ENCODE measurements at regions not wholly inside any gene's neighbourhood (a gene's known extent, or its start where the extent isn't known, plus 50 kb on each side); places are given as distances from the start of the nearest gene placed in this dataset.

DNA sequence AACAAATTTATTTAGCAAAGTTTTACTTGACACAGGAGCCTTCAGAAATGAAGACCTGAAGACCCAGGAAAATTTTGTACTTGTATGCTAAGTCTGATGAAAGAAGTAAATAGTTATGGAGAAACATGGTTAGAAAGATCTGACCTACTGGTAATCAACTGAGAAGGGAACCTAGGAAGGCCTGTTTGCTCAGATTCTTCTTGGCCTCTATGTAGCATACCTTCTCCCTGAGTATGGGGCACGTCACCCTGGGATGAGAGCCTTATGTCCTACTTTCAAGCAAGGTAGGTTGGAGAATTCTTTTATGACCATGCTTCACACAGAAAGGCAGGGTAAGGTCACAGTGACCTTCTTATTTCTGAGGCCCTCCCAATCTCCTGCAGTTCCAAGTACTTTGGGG, 178.6 kb upstream of the CREB1 start:
- Histone ChIP-seq H3K4me1 (ENCODE audit: control insufficient read depth in 1 of 2, insufficient read depth in 2 of 2, low read length in 2 of 2) (no peaks in the 10 kb centered on the region), H3K4me3 (replicated peaks in 1 of 3; ENCODE audit: low read depth in 2 of 3, low read length in 3 of 3) (no peak overlapping the region), H3K4me2 (replicated peaks; ENCODE audit: extremely low read depth, low read length, poor library complexity, severe bottlenecking) (no peak overlapping the region), H4K20me1 (ENCODE audit: insufficient read depth, low read length) (no peaks in the 10 kb centered on the region), H3K9me3 (replicated peaks in 1 of 2; ENCODE audit: control insufficient read depth in 1 of 2, insufficient read depth in 1 of 2, low read length in 2 of 2) (no peaks in the 10 kb centered on the region), H2AFZ (ENCODE audit: insufficient read depth, low read depth, low read length, poor library complexity, severe bottlenecking) (no peak overlapping the region), H3K27me3 (ENCODE audit: control insufficient read depth in 2 of 2, insufficient read depth in 2 of 2, low read length in 2 of 2) (no peaks in the 10 kb centered on the region), H3K9ac (ENCODE audit: insufficient read depth, low read length, poor library complexity, severe bottlenecking) (no peak overlapping the region), H3K27ac (ENCODE audit: low read depth in 1 of 2, low read length in 2 of 2) (no peak overlapping the region), H3K36me3 (replicated peaks in 1 of 2; ENCODE audit: control insufficient read depth in 1 of 2, insufficient read depth in 2 of 2, low read length in 2 of 2) (no peaks in the 10 kb centered on the region), H3K79me2 (ENCODE audit: insufficient read depth, low read length) (no peaks in the 10 kb centered on the region)
- Mint-ChIP-seq H3K27me3 (ENCODE audit: low read depth in 3 of 3) (peaks cover 0 to 4% (median 2%) of the 10 kb centered on the region in 3 donors), H3K27ac (no peak overlapping the region), H3K4me3 (no peak overlapping the region), H3K36me3 (no peaks in the 10 kb centered on the region), H3K9me3 (peaks cover 4 to 25% (median 9%) of the 10 kb centered on the region in 7 donors), H3K4me1 (peaks cover 5% of the 10 kb centered on the region)
- no peak for DNase-seq
- no CpG with 5 or more reads among the region's 1 CpG for WGBS (ENCODE audit: insufficient coverage)
- TF ChIP-seq, protein P1, sequence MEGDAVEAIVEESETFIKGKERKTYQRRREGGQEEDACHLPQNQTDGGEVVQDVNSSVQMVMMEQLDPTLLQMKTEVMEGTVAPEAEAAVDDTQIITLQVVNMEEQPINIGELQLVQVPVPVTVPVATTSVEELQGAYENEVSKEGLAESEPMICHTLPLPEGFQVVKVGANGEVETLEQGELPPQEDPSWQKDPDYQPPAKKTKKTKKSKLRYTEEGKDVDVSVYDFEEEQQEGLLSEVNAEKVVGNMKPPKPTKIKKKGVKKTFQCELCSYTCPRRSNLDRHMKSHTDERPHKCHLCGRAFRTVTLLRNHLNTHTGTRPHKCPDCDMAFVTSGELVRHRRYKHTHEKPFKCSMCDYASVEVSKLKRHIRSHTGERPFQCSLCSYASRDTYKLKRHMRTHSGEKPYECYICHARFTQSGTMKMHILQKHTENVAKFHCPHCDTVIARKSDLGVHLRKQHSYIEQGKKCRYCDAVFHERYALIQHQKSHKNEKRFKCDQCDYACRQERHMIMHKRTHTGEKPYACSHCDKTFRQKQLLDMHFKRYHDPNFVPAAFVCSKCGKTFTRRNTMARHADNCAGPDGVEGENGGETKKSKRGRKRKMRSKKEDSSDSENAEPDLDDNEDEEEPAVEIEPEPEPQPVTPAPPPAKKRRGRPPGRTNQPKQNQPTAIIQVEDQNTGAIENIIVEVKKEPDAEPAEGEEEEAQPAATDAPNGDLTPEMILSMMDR (IDR thresholded peaks at IDR 0.05): no peak
- intact Hi-C loops (cut with micrococcal nuclease): no loop called here

DNA sequence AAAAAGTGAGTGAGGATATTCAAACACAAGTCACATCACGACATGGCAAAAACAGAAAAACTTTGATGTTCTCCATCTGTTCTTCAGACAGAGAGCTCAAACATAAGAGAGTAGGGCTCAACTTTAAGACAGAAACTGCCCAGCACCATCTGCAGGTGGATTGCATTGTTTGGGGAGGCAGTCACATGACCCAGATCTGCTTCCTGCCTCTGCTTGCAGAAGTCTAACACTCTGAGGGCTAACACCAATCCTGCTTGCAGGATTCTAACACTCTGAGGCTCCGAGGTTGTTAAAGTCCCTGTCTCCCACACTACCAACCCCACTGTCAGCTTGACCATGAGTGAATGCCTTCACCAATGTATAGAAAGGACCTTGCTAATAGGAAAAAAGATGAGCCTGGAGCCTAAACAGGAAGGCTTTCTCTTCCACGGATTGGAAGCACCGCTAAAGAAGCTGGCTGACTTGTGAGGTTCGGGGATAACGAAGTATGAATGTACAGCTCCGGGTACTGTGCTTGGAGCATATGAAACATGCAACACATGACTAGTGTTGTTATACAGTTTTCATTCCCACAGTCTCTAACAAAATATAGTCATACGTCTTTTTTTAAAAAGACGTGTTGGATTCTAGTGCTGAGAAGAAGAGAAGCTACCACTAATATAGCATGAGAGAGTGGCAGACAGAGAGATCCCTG, 176.6 kb upstream of the CREB1 start:
- peak overlapping the region in 1 of 7 donors; percentile 40 for H3K27ac Mint-ChIP-seq
- Histone ChIP-seq H3K27me3 (ENCODE audit: control insufficient read depth in 2 of 2, insufficient read depth in 2 of 2, low read length in 2 of 2) (no peaks in the 10 kb centered on the region), H3K9me3 (replicated peaks in 1 of 2; ENCODE audit: control insufficient read depth in 1 of 2, insufficient read depth in 1 of 2, low read length in 2 of 2) (no peaks in the 10 kb centered on the region), H3K27ac (ENCODE audit: low read depth in 1 of 2, low read length in 2 of 2) (no peak overlapping the region), H3K4me3 (replicated peaks in 1 of 3; ENCODE audit: low read depth in 2 of 3, low read length in 3 of 3) (no peak overlapping the region), H3K36me3 (replicated peaks in 1 of 2; ENCODE audit: control insufficient read depth in 1 of 2, insufficient read depth in 2 of 2, low read length in 2 of 2) (no peaks in the 10 kb centered on the region), H2AFZ (ENCODE audit: insufficient read depth, low read depth, low read length, poor library complexity, severe bottlenecking) (peak overlapping the region; percentile 43), H4K20me1 (ENCODE audit: insufficient read depth, low read length) (no peaks in the 10 kb centered on the region), H3K4me1 (ENCODE audit: control insufficient read depth in 1 of 2, insufficient read depth in 2 of 2, low read length in 2 of 2) (no peaks in the 10 kb centered on the region), H3K79me2 (ENCODE audit: insufficient read depth, low read length) (no peaks in the 10 kb centered on the region), H3K9ac (ENCODE audit: insufficient read depth, low read length, poor library complexity, severe bottlenecking) (no peak overlapping the region), H3K4me2 (replicated peaks; ENCODE audit: extremely low read depth, low read length, poor library complexity, severe bottlenecking) (no peak overlapping the region)
- no peak overlapping the region for H3K4me3 Mint-ChIP-seq
- peak; percentile 11 to 30 (median 20) for DNase-seq
- H3K4me1 Mint-ChIP-seq: peaks cover 5% of the 10 kb centered on the region
- intact Hi-C loops (cut with micrococcal nuclease): no loop called here
- no peaks in the 10 kb centered on the region for H3K36me3 Mint-ChIP-seq
- H3K27me3 Mint-ChIP-seq (ENCODE audit: low read depth in 3 of 3): peaks cover 0 to 4% (median 2%) of the 10 kb centered on the region in 3 donors
- 94% methylated on average over 6 of the region's 9 CpGs for WGBS (ENCODE audit: insufficient coverage)
- H3K9me3 Mint-ChIP-seq: peaks cover 0 to 6% (median 3%) of the 10 kb centered on the region in 7 donors
- TF ChIP-seq, protein P1 (IDR thresholded peaks at IDR 0.05): peak; percentile 9
